ENCODE measurements at regions not wholly inside any gene's neighbourhood (a gene's known extent, or its start where the extent isn't known, plus 50 kb on each side); places are given as distances from the start of the nearest gene placed in this dataset.

DNA sequence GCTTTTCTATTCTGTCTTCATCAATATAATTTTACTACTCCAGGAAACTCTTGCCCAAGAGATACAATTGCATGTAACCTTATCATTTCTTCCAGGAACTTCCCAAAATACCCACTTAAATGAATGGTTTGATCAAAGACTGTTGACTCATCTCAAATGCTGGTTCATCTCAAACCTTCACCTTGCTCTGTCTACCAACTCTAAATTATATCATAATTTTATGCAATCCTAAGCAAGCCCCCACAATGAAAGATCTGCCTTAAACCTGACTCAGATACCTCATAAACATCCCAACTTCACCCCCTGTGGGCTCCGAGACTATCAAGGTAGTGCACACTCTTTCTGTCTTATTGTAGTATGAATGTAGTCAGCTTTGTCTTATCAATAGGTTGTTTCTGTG is 65.5 kb upstream of the GCM1 start:
- Histone ChIP-seq H2AK5ac (ENCODE audit: low read depth, low read length) (no peak overlapping the region), H3K23me2 (ENCODE audit: low read depth, low read length) (no peaks in the 10 kb centered on the region), H3K27ac (ENCODE audit: low read depth, low read length) (no peak overlapping the region), H4K5ac (ENCODE audit: insufficient read length, low read depth, low read length) (no peak overlapping the region), H3K9me3 (ENCODE audit: insufficient read depth in 2 of 2, low read depth in 1 of 2, low read length in 1 of 2) (peaks cover 0 to 2% of the 10 kb centered on the region in 2 experiments; a peak in 1 of 4 replicates), H4K8ac (ENCODE audit: extremely low read depth, insufficient read depth, low read length) (no peak overlapping the region), H3K23ac (ENCODE audit: insufficient read length) (no peak overlapping the region), H3K36me3 (ENCODE audit: control insufficient read depth in 2 of 4, insufficient read depth in 4 of 4, low read length in 3 of 4) (no peaks in the 10 kb centered on the region), H4K91ac (replicated peaks; ENCODE audit: insufficient read length, low read length) (no peak overlapping the region), H2BK15ac (ENCODE audit: low read length) (no peak overlapping the region), H3K79me2 (ENCODE audit: control insufficient read depth in 1 of 2, insufficient read depth in 2 of 2, low read length in 2 of 2) (no peaks in the 10 kb centered on the region), H3K4ac (replicated peaks; ENCODE audit: insufficient read length, low read depth, low read length) (no peak overlapping the region), H3K4me3 (ENCODE audit: extremely low read depth in 1 of 4, insufficient read depth in 2 of 4, low read depth in 3 of 4, low read length in 4 of 4) (no peak overlapping the region), H2AFZ (ENCODE audit: low read length) (no peak overlapping the region), H4K20me1 (replicated peaks in 1 of 2; ENCODE audit: control insufficient read depth in 1 of 2, insufficient read depth in 2 of 2, low read length in 2 of 2) (no peaks in the 10 kb centered on the region), H2BK20ac (ENCODE audit: low read length) (no peak overlapping the region), H2BK5ac (ENCODE audit: low read depth, low read length) (no peak overlapping the region), H2BK120ac (replicated peaks; ENCODE audit: low read depth, low read length) (no peak overlapping the region), H3K18ac (ENCODE audit: extremely low read depth, low read length) (no peak overlapping the region), H3K4me2 (ENCODE audit: insufficient read depth in 1 of 2, low read depth in 2 of 2, low read length in 2 of 2) (no peak overlapping the region), H2BK12ac (ENCODE audit: low read depth, low read length) (no peak overlapping the region), H3K9ac (replicated peaks in 1 of 4; ENCODE audit: extremely low read depth in 1 of 4, low read depth in 3 of 4, low read length in 3 of 4) (no peak overlapping the region), H3K4me1 (replicated peaks in 1 of 4; ENCODE audit: control insufficient read depth in 3 of 4, insufficient read depth in 4 of 4, low read length in 3 of 4) (no peaks in the 10 kb centered on the region), H3K14ac (ENCODE audit: insufficient read length) (no peak overlapping the region), H3K79me1 (ENCODE audit: low read depth, low read length) (no peaks in the 10 kb centered on the region), H3K56ac (replicated peaks; ENCODE audit: insufficient read length, low read depth, low read length) (no peak overlapping the region), H3K27me3 (replicated peaks in 1 of 4; ENCODE audit: control insufficient read depth in 3 of 4, extremely low read depth in 1 of 4, insufficient read depth in 3 of 4, low read length in 3 of 4) (no peaks in the 10 kb centered on the region; a peak in 1 of 7 replicates)
- 80% methylated on average over 1 of the region's 1 CpG; no CpG with 5 or more reads in 1 of the 2 experiments for WGBS, 2 experiments (ENCODE audit: extremely low coverage in 1 of 2, insufficient coverage in 1 of 2, insufficient read length in 1 of 2, insufficient replicate concordance in 2 of 2, low coverage in 1 of 2, low lambda C conversion rate in 2 of 2, missing lambda C conversion rate in 1 of 2)
- no peak for FAIRE-seq
- CTCF ChIA-PET (ENCODE audit: partially characterized antibody) = interaction anchor here (1.4 kb wide), 1 partner anchor 16 kb away, joined by 3 read pairs; no protein-coding TSS in a partner anchor
- DNase-seq (ENCODE audit: low read depth in 1 of 2, low spot score in 2 of 2) = no peak
- POLR2A ChIA-PET (ENCODE audit: partially characterized antibody) = no interaction called here
- no peak for TF ChIP-seq SIN3A (conservative IDR thresholded peaks at IDR 0.05 in 1 of 2, IDR thresholded peaks at IDR 0.05 in 1 of 2; ENCODE audit: low read depth in 1 of 2, low read length in 2 of 2)
- no peak for TF ChIP-seq EZH2 (IDR thresholded peaks at IDR 0.05; ENCODE audit: low read depth, low read length, severe bottlenecking)
- no peak for TF ChIP-seq RAD21 (IDR thresholded peaks at IDR 0.05 in 1 of 2, conservative IDR thresholded peaks at IDR 0.05 in 1 of 2; ENCODE audit: low read depth in 2 of 2, low read length in 2 of 2)
- TF ChIP-seq ZNF274 (IDR thresholded peaks at IDR 0.05; ENCODE audit: borderline replicate concordance, extremely low read depth, low read length) = no peak
- no peak for TF ChIP-seq YY1 (IDR thresholded peaks at IDR 0.05; ENCODE audit: low read depth, low read length)
- TF ChIP-seq MAFK (IDR thresholded peaks at IDR 0.05; ENCODE audit: low read depth, low read length) = no peak
- no peak for TF ChIP-seq JUN (IDR thresholded peaks at IDR 0.05; ENCODE audit: low read depth, low read length)
- no peak for TF ChIP-seq SP4 (IDR thresholded peaks at IDR 0.05; ENCODE audit: low read length)
- no peak for TF ChIP-seq SIX5 (IDR thresholded peaks at IDR 0.05; ENCODE audit: low read depth, low read length)
- TF ChIP-seq SAP30 (IDR thresholded peaks at IDR 0.05; ENCODE audit: insufficient read depth, insufficient replicate concordance, low read length) = no peak
- TF ChIP-seq CBX8 (IDR thresholded peaks at IDR 0.05; ENCODE audit: borderline replicate concordance, low read depth, low read length) = no peak
- no peak for TF ChIP-seq CHD2 (IDR thresholded peaks at IDR 0.05; ENCODE audit: low read length)
- no peak for TF ChIP-seq TCF12 (IDR thresholded peaks at IDR 0.05; ENCODE audit: low read depth, low read length)
- TF ChIP-seq SIRT6 (IDR thresholded peaks at IDR 0.05; ENCODE audit: low read length) = no peak
